PC-3 (cell line): ENCODE measurements at regions not wholly inside any gene's neighbourhood (a gene's known extent, or its start where the extent isn't known, plus 50 kb on each side); places are given as distances from the start of the nearest gene placed in this dataset.

Experiments used
- CTCF ChIP-seq: fragments of 300-600 bp; sonication (generic); conservative IDR thresholded peaks from 2 replicates; pipeline ENCODE4 v1.5.1; 2017; ENCODE audit warnings: antibody characterized with exemption, low read depth, mild to moderate bottlenecking, low read length
- EZH2 ChIP-seq: fragments of 300-600 bp; sonication (generic); IDR thresholded peaks from one replicate; pipeline ENCODE4 v1.6.1; 2017; ENCODE audit warnings: antibody characterized with exemption, mild to moderate bottlenecking, low read length; ENCODE audit not compliant: unreplicated experiment
- EZH2phosphoT487 ChIP-seq: fragments of 300-600 bp; sonication (generic); IDR thresholded peaks from 2 replicates; pipeline ENCODE4 v1.6.1; 2018; ENCODE audit warnings: mild to moderate bottlenecking, antibody characterized with exemption, low read length, borderline replicate concordance

- no peak for TF ChIP-seq EZH2
- no peak for TF ChIP-seq CTCF
- no peak for TF ChIP-seq EZH2phosphoT487
Observed at GRCh38 chr10:64201936-64202335, 680.7 kb downstream of the REEP3 start.
